ENCODE measurements at regions not wholly inside any gene's neighbourhood (a gene's known extent, or its start where the extent isn't known, plus 50 kb on each side); places are given as distances from the start of the nearest gene placed in this dataset.

- Histone ChIP-seq H3K36me3 (ENCODE audit: insufficient read depth, low read length) (no peaks in the 10 kb centered on the region), H2AFZ (ENCODE audit: low read depth, low read length) (no peak overlapping the region), H3K27me3 (ENCODE audit: insufficient read depth, low read depth, low read length) (no peaks in the 10 kb centered on the region), H3K27ac (ENCODE audit: low read length) (no peak overlapping the region), H3K4me2 (ENCODE audit: low read length) (no peak overlapping the region), H3F3A (ENCODE audit: insufficient read depth, low read length, poor library complexity, severe bottlenecking) (no peaks in the 10 kb centered on the region), H3K9ac (ENCODE audit: low read length) (no peak overlapping the region), H3K9me2 (ENCODE audit: insufficient read depth, low read length) (no peaks in the 10 kb centered on the region), H3K79me2 (replicated peaks; ENCODE audit: insufficient read depth, low read length) (no peaks in the 10 kb centered on the region), H3K9me3 (ENCODE audit: low read length) (no peaks in the 10 kb centered on the region), H3K4me3 (ENCODE audit: low read length) (no peak overlapping the region), H4K20me1 (ENCODE audit: insufficient read depth) (no peaks in the 10 kb centered on the region)
- no peak for TF ChIP-seq RAD21 (conservative IDR thresholded peaks at IDR 0.05)
Measured at GRCh38 chr1:58978096-58978495, 194.2 kb upstream of the JUN start.

DNA sequence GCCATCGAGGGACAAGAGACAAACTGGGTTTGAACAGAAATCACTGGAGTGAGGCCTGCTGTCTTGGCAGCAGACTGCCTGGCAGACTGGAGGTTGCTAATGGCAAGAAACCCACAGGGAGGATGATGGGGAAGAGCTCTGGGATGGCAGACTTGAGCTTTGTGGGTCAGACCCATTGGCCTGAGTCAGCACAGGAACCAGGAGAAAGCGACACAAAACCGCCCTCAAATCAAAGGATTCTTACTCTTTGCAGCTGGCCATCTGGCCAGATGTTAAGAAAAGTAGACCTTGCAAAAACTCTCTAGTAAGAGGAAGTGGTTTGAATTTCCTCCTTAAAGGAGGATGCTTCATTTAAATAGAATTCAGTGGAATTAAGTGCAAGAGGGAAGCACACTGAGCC, 195.2 kb upstream of the JUN start:
- no peaks in the 10 kb centered on the region for H3K27me3 ChIP-seq (ENCODE audit: insufficient read depth, low read depth, low read length)
- no peaks in the 10 kb centered on the region for H3F3A ChIP-seq (ENCODE audit: insufficient read depth, low read length, poor library complexity, severe bottlenecking)
- H3K9me3 ChIP-seq (ENCODE audit: low read length): no peaks in the 10 kb centered on the region
- no peaks in the 10 kb centered on the region for H3K36me3 ChIP-seq (ENCODE audit: insufficient read depth, low read length)
- H3K9ac ChIP-seq (ENCODE audit: low read length): no peak overlapping the region
- no peak overlapping the region for H3K4me3 ChIP-seq (ENCODE audit: low read length)
- no peak for TF ChIP-seq RAD21 (conservative IDR thresholded peaks at IDR 0.05)
- no peak for TF ChIP-seq MXI1 (conservative IDR thresholded peaks at IDR 0.05; ENCODE audit: poor library complexity, severe bottlenecking)
- TF ChIP-seq EZH2 (IDR thresholded peaks at IDR 0.05; ENCODE audit: borderline replicate concordance, insufficient read depth, low read length, poor library complexity, severe bottlenecking): no peak
- TF ChIP-seq EP300 (conservative IDR thresholded peaks at IDR 0.05; ENCODE audit: poor library complexity, severe bottlenecking): no peak
- TF ChIP-seq REST (IDR thresholded peaks at IDR 0.05; ENCODE audit: borderline replicate concordance): no peak
- no peak for TF ChIP-seq SMC3 (conservative IDR thresholded peaks at IDR 0.05; ENCODE audit: poor library complexity)
- no peak for TF ChIP-seq TAF1 (IDR thresholded peaks at IDR 0.05; ENCODE audit: low read depth)
- TF ChIP-seq POLR2AphosphoS5 (IDR thresholded peaks at IDR 0.05): no peak
- no peak overlapping the region for H2AFZ ChIP-seq (ENCODE audit: low read depth, low read length)
- no peaks in the 10 kb centered on the region for H3K79me2 ChIP-seq (replicated peaks; ENCODE audit: insufficient read depth, low read length)
- no peaks in the 10 kb centered on the region for H4K20me1 ChIP-seq (ENCODE audit: insufficient read depth)
- no peak overlapping the region for H3K27ac ChIP-seq (ENCODE audit: low read length)
- no peaks in the 10 kb centered on the region for H3K9me2 ChIP-seq (ENCODE audit: insufficient read depth, low read length)
- no peak overlapping the region for H3K4me2 ChIP-seq (ENCODE audit: low read length)

DNA sequence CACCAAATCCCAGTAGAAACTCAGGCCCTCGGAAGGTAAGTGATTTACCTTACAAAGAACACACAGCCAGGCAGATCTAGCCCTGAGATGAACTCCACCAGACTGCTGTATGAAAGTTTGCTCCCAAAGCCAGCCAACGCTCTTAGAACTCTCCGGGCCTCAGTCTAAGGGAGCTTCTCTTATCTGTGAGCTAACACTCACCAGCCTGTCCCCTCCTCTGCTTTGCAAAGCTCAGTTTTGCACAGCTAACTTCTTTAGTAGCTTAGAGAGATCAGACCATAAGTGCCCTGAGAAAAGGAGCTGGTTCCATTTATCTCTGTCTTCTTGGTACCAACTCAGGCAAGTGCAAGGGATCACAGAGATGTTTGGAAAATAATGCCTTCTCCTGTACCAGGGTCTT, 195.8 kb upstream of the JUN start:
- TF ChIP-seq MXI1 (conservative IDR thresholded peaks at IDR 0.05; ENCODE audit: poor library complexity, severe bottlenecking) (no peak), EP300 (conservative IDR thresholded peaks at IDR 0.05; ENCODE audit: poor library complexity, severe bottlenecking) (no peak), POLR2AphosphoS5 (IDR thresholded peaks at IDR 0.05) (no peak), EZH2 (IDR thresholded peaks at IDR 0.05; ENCODE audit: borderline replicate concordance, insufficient read depth, low read length, poor library complexity, severe bottlenecking) (no peak), REST (IDR thresholded peaks at IDR 0.05; ENCODE audit: borderline replicate concordance) (no peak), TAF1 (IDR thresholded peaks at IDR 0.05; ENCODE audit: low read depth) (no peak), RAD21 (conservative IDR thresholded peaks at IDR 0.05) (no peak), SMC3 (conservative IDR thresholded peaks at IDR 0.05; ENCODE audit: poor library complexity) (no peak)
- TF ChIP-seq, protein P1, sequence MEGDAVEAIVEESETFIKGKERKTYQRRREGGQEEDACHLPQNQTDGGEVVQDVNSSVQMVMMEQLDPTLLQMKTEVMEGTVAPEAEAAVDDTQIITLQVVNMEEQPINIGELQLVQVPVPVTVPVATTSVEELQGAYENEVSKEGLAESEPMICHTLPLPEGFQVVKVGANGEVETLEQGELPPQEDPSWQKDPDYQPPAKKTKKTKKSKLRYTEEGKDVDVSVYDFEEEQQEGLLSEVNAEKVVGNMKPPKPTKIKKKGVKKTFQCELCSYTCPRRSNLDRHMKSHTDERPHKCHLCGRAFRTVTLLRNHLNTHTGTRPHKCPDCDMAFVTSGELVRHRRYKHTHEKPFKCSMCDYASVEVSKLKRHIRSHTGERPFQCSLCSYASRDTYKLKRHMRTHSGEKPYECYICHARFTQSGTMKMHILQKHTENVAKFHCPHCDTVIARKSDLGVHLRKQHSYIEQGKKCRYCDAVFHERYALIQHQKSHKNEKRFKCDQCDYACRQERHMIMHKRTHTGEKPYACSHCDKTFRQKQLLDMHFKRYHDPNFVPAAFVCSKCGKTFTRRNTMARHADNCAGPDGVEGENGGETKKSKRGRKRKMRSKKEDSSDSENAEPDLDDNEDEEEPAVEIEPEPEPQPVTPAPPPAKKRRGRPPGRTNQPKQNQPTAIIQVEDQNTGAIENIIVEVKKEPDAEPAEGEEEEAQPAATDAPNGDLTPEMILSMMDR (IDR thresholded peaks at IDR 0.05; ENCODE audit: poor library complexity, severe bottlenecking): no peak

More for the DNA sequence above, 195.8 kb upstream of the JUN start:
- H3K9ac ChIP-seq (ENCODE audit: low read length): no peak overlapping the region
- no peaks in the 10 kb centered on the region for H3K79me2 ChIP-seq (replicated peaks; ENCODE audit: insufficient read depth, low read length)
- H3K27ac ChIP-seq (ENCODE audit: low read length): no peak overlapping the region
- no peaks in the 10 kb centered on the region for H3F3A ChIP-seq (ENCODE audit: insufficient read depth, low read length, poor library complexity, severe bottlenecking)
- H3K4me3 ChIP-seq (ENCODE audit: low read length): no peak overlapping the region
- no peaks in the 10 kb centered on the region for H3K27me3 ChIP-seq (ENCODE audit: insufficient read depth, low read depth, low read length)
- no peaks in the 10 kb centered on the region for H3K9me2 ChIP-seq (ENCODE audit: insufficient read depth, low read length)
- H3K36me3 ChIP-seq (ENCODE audit: insufficient read depth, low read length): no peaks in the 10 kb centered on the region
- no peak overlapping the region for H2AFZ ChIP-seq (ENCODE audit: low read depth, low read length)
- H4K20me1 ChIP-seq (ENCODE audit: insufficient read depth): no peaks in the 10 kb centered on the region
- H3K4me2 ChIP-seq (ENCODE audit: low read length): no peak overlapping the region
- no peaks in the 10 kb centered on the region for H3K9me3 ChIP-seq (ENCODE audit: low read length)
